GM12872 (cell line): ENCODE measurements at regions not wholly inside any gene's neighbourhood (a gene's known extent, or its start where the extent isn't known, plus 50 kb on each side); places are given as distances from the start of the nearest gene placed in this dataset.

Experiments used
- TF ChIP-seq, protein P1 (sequence below): IDR thresholded peaks from 3 replicates; pipeline ENCODE4 v1.5.1; 2011; ENCODE audit warnings: low read depth, mild to moderate bottlenecking, low read length, moderate library complexity; ENCODE audit not compliant: insufficient read depth

DNA sequence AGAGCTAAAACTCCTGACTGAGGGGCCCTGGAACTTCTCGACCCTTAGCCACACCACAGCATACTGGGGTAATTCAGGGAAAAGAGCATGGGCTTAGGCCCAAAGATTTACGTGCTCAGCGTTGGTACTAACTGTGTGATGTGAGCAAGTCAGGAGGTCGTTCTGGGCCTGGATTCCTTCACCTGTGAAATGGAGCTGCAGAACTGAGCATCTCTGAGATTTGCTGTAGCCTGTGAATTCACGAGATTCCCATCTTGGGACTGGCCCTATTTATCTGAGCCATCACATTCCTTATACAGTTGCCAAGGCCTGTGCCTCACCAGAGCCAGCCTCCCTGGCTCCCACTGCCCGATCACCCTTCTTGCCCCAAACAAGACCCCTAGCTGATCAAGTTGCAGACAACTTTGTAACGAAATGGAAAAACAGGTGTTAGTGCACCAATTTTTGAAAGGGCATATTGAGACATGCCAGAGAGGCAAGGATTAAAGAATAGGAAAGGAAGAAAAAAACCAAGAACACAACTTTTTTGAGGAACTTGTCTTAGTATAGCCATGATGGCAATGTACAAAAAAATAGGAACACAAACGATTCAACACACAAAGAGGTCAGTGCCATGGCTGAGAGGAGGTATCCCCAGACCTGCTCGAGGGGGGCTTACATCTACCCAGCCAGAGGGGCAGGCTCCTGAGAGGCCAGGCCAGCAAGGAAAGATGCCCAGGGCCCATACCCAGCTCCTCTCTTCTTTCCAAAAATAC, 323.0 kb upstream of the JARID2 start:
- TF ChIP-seq, protein P1, sequence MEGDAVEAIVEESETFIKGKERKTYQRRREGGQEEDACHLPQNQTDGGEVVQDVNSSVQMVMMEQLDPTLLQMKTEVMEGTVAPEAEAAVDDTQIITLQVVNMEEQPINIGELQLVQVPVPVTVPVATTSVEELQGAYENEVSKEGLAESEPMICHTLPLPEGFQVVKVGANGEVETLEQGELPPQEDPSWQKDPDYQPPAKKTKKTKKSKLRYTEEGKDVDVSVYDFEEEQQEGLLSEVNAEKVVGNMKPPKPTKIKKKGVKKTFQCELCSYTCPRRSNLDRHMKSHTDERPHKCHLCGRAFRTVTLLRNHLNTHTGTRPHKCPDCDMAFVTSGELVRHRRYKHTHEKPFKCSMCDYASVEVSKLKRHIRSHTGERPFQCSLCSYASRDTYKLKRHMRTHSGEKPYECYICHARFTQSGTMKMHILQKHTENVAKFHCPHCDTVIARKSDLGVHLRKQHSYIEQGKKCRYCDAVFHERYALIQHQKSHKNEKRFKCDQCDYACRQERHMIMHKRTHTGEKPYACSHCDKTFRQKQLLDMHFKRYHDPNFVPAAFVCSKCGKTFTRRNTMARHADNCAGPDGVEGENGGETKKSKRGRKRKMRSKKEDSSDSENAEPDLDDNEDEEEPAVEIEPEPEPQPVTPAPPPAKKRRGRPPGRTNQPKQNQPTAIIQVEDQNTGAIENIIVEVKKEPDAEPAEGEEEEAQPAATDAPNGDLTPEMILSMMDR = no peak

DNA sequence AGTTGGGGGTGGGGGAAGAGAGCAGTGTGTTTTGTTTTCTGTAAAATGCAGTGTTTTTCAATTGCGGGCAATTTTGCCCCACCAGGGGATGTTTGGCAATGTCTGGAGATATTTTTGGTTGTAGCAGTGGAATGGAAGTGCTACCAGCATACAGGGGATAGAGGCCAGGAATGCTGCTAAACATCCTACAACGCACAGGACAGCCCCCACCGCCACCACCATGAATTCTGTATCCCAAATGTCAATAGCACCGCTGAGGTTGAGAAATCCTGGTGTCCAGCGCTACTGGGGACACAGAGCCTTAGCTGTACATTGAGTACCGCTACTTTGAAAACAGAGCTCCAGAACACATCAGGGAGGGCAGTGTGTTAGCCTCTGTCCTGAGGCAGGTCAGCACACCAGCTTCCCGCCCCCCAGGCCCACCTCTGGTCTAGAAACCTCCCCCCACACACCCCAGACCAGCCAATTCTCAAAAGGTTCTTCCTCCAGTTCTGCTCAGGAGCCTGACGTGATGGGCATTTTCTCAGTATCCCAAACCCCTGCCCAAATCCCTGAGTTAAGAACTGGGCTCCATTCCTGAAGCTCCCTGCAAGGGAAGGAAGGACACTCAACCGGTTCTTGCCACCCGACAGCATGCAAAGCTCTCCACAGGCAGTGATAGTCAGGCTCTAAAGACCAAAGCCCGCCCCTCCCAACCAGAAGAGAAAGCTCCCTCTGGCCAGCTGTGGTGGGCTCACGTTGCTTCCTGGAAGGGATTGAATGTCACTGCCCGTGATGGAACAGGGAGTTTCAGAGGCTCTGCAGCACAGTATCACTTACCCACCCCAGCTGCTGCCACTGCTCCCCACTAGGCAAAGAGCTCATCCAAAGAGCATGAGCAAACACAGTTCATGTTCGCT, 321.5 kb upstream of the JARID2 start:
- TF ChIP-seq, protein P1 = no peak

- TF ChIP-seq, protein P1 = no peak
Observed at GRCh38 chr6:14925025-14925698, 320.7 kb upstream of the JARID2 start.

- TF ChIP-seq, protein P1 = no peak
Observed at GRCh38 chr6:14925699-14926026, 320.2 kb upstream of the JARID2 start.

DNA sequence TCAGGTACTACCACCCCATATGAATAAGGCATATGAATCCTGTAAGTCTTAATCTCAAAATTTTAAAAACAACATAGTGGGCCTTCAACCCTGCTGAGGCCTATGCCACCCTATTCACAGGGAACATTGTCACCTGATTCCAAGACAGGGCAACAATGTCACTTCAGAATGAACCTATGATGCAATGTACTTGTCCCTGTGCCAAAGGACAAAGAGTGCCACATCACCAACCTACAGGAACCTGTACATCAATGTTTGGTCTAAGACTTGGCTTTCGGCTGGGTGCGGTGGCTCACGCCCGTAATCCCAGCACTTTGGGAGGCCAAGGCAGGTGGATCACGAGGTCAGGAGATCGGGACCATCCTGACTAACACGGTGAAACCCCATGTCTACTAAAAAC, 318.5 kb upstream of the JARID2 start:
- TF ChIP-seq, protein P1 = no peak

- TF ChIP-seq, protein P1 = no peak
Observed at GRCh38 chr6:14929291-14929690, 316.6 kb upstream of the JARID2 start.

DNA sequence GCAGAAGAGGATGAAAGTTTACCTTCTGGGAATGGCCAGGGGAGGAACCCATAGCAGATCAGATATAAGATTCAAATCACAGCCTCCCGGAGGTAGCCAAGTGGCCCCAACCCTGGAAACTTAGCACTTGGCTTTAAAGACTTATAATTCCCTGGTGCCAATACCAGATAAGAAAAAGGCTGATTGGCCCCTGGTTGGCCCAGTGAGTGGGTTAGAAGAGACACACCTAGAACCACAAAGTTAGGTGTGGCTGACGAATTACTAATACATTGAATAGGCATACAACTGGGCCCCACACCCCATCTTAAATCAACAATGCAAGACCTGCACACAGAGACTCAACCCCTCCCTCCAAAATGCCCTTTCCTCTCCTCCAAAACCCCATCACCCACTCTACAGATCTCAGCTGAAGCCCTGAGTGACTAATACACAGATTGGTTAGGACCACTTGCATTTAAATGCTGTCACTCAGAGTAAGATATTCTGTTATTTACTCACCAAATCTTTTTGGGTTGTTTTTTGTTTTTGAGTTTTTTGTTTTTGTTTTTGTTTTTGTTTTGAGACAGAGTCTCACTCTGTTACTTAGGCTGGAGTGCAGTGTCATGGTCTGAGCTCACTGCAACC, 315.4 kb upstream of the JARID2 start:
- TF ChIP-seq, protein P1 = no peak
